ENCODE measurements at regions not wholly inside any gene's neighbourhood (a gene's known extent, or its start where the extent isn't known, plus 50 kb on each side); places are given as distances from the start of the nearest gene placed in this dataset.

DNA sequence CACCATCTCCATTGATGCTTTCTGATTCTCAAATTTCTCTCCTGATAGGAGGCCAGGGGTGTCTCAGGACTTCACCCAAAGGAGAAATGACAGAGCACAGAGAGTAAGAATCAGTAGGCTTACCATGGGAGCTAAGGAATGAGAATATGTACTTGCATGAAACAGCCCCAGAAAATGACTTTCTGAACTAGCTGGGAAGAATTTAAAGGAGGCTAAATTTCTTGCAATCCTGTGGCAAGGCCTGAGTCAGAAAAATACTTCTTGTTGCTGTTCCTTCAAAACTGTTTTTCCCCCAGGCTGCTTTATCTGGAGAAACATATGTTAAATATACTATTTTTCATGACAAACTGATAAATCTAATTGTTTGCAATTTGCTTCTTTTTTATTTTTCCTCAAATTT, 53.4 kb upstream of the FBXL7 start:
- no peak for TF ChIP-seq CTCF (IDR thresholded peaks at IDR 0.05)
- no peak for TF ChIP-seq POLR2A (IDR thresholded peaks at IDR 0.05)

Measured in esophagus squamous epithelium (tissue), 4 donors.